ENCODE measurements at regions not wholly inside any gene's neighbourhood (a gene's known extent, or its start where the extent isn't known, plus 50 kb on each side); places are given as distances from the start of the nearest gene placed in this dataset.

- CTCF ChIA-PET = no interaction called here
Measured at GRCh38 chr6:167448378-167448777, 123.5 kb downstream of the TTLL2 start.

DNA sequence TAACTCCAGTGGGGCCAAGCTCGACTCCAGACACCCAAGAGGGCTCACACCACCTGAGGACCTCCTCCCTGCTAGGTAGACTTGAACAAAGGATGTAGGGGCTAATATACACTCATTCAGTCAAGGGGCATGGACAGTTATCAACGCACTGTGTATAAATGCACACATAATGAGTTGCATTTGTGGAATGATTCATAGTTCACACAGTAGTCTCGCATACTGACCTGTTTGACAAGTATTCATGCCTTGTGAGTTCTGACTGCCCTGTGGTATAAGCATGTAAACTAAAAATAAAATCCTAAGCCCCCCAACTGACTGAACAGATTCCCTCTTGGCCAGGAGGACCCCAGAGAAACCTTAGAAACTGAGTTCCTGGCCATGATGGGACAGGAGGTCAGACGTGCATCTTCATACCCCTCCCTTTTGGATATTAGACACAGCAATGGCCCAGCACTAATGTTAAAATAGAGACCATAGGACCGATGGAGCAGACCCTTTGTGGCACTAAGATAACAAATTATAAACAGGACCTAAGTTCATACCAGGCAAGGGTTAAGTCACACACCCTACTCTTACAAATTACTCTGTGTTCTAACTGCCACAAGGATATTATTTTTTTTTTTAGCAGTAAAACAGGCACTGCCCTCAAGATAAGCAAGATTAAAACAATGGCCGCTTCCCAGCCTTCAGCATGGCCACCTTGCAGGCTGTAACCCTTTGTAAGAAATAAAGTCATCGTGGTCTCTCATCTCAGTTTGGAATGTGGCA, 124.4 kb downstream of the TTLL2 start:
- Histone ChIP-seq H3K4me1 (ENCODE audit: insufficient read depth, low read length) (no peaks in the 10 kb centered on the region), H4K20me1 (ENCODE audit: low read length) (no peaks in the 10 kb centered on the region), H3K79me2 (ENCODE audit: low read length) (no peaks in the 10 kb centered on the region), H3K4me3 (ENCODE audit: low read length) (no peak overlapping the region), H3K9me2 (replicated peaks; ENCODE audit: low read length) (no peaks in the 10 kb centered on the region), H3K4me2 (ENCODE audit: low read length) (no peak overlapping the region), H3F3A (ENCODE audit: low read length, unreplicated experiment) (no peaks in the 10 kb centered on the region), H2AFZ (ENCODE audit: low read length) (no peak overlapping the region), H3K27ac (ENCODE audit: low read length) (no peak overlapping the region), H3K9ac (ENCODE audit: low read length) (no peak overlapping the region), H3K27me3 (ENCODE audit: low read length) (peaks cover 10% of the 10 kb centered on the region), H3K36me3 (ENCODE audit: low read depth, low read length) (no peaks in the 10 kb centered on the region), H3K9me3 (ENCODE audit: low read length) (no peaks in the 10 kb centered on the region)
- CTCF ChIA-PET = no interaction called here
- TF ChIP-seq, protein P1, sequence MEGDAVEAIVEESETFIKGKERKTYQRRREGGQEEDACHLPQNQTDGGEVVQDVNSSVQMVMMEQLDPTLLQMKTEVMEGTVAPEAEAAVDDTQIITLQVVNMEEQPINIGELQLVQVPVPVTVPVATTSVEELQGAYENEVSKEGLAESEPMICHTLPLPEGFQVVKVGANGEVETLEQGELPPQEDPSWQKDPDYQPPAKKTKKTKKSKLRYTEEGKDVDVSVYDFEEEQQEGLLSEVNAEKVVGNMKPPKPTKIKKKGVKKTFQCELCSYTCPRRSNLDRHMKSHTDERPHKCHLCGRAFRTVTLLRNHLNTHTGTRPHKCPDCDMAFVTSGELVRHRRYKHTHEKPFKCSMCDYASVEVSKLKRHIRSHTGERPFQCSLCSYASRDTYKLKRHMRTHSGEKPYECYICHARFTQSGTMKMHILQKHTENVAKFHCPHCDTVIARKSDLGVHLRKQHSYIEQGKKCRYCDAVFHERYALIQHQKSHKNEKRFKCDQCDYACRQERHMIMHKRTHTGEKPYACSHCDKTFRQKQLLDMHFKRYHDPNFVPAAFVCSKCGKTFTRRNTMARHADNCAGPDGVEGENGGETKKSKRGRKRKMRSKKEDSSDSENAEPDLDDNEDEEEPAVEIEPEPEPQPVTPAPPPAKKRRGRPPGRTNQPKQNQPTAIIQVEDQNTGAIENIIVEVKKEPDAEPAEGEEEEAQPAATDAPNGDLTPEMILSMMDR (conservative IDR thresholded peaks at IDR 0.05; ENCODE audit: low read depth, low read length) = no peak
- TF ChIP-seq EZH2 (IDR thresholded peaks at IDR 0.05; ENCODE audit: low read length, unreplicated experiment) = no peak
- TF ChIP-seq EZH2phosphoT487 (IDR thresholded peaks at IDR 0.05; ENCODE audit: borderline replicate concordance, low read length) = no peak
- DNase-seq (no peak), ATAC-seq (no peak)
- POLR2A ChIA-PET (ENCODE audit: unreplicated experiment) = no interaction called here
- intact Hi-C loops (cut with micrococcal nuclease) = no loop called here
- BruUV-seq (replicated peaks) = no TSS peak

More at GRCh38 chr6:167448378-167448777, 123.5 kb downstream of the TTLL2 start:
- H3K27me3 ChIP-seq (ENCODE audit: low read length) = peaks cover 14% of the 10 kb centered on the region
- no peaks in the 10 kb centered on the region for H4K20me1 ChIP-seq (ENCODE audit: low read length)
- intact Hi-C loops (cut with micrococcal nuclease) = no loop called here
- H3K9me2 ChIP-seq (replicated peaks; ENCODE audit: low read length) = no peaks in the 10 kb centered on the region
- no peak overlapping the region for H2AFZ ChIP-seq (ENCODE audit: low read length)
- no peak overlapping the region for H3K9ac ChIP-seq (ENCODE audit: low read length)
- no peaks in the 10 kb centered on the region for H3K4me1 ChIP-seq (ENCODE audit: insufficient read depth, low read length)
- no peak overlapping the region for H3K4me2 ChIP-seq (ENCODE audit: low read length)
- no peaks in the 10 kb centered on the region for H3F3A ChIP-seq (ENCODE audit: low read length, unreplicated experiment)
- no peak for DNase-seq
- no TSS peak for BruUV-seq (replicated peaks)
- H3K27ac ChIP-seq (ENCODE audit: low read length) = no peak overlapping the region
- POLR2A ChIA-PET (ENCODE audit: unreplicated experiment) = no interaction called here
- H3K4me3 ChIP-seq (ENCODE audit: low read length) = no peak overlapping the region
- TF ChIP-seq EZH2 (IDR thresholded peaks at IDR 0.05; ENCODE audit: low read length, unreplicated experiment) = no peak
- TF ChIP-seq EZH2phosphoT487 (IDR thresholded peaks at IDR 0.05; ENCODE audit: borderline replicate concordance, low read length) = no peak
- TF ChIP-seq, protein P1 (conservative IDR thresholded peaks at IDR 0.05; ENCODE audit: low read depth, low read length) = no peak
- H3K9me3 ChIP-seq (ENCODE audit: low read length) = no peaks in the 10 kb centered on the region
- no peak for ATAC-seq
- H3K79me2 ChIP-seq (ENCODE audit: low read length) = no peaks in the 10 kb centered on the region
- H3K36me3 ChIP-seq (ENCODE audit: low read depth, low read length) = no peaks in the 10 kb centered on the region

DNA sequence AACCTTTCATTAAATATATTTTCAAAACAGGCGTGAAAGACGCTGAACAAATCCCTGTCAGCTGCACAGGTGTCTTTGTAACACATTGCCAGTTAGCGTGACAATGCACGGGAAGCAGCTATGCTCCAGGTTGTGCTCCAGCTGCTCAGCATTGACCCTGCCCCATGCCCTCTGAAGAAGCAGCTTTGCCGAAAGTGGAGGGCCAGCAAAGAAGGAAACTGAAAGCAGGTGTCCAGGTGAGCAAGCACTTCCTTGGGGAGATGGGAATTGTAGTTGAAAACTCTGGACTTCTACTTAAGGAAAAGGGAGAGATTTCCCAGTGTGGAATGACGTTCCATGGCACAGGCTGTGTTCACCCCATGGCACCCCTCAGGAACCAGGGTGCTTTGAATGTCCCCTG, 125.7 kb downstream of the TTLL2 start:
- DNase-seq = no peak
- no peak overlapping the region for H3K4me2 ChIP-seq (ENCODE audit: low read length)
- H2AFZ ChIP-seq (ENCODE audit: low read length) = no peak overlapping the region
- BruUV-seq (replicated peaks) = no TSS peak
- H3K9me2 ChIP-seq (replicated peaks; ENCODE audit: low read length) = no peaks in the 10 kb centered on the region
- no peak for TF ChIP-seq EZH2 (IDR thresholded peaks at IDR 0.05; ENCODE audit: low read length, unreplicated experiment)
- TF ChIP-seq EZH2phosphoT487 (IDR thresholded peaks at IDR 0.05; ENCODE audit: borderline replicate concordance, low read length) = no peak
- TF ChIP-seq, protein P1 (conservative IDR thresholded peaks at IDR 0.05; ENCODE audit: low read depth, low read length) = no peak
- no peaks in the 10 kb centered on the region; the same call in 1 of the 2 replicates for H3K27me3 ChIP-seq (ENCODE audit: low read length)
- POLR2A ChIA-PET (ENCODE audit: unreplicated experiment) = no interaction called here
- H3K9me3 ChIP-seq (ENCODE audit: low read length) = no peaks in the 10 kb centered on the region
- no peaks in the 10 kb centered on the region for H3F3A ChIP-seq (ENCODE audit: low read length, unreplicated experiment)
- intact Hi-C loops (cut with micrococcal nuclease) = no loop called here
- no peaks in the 10 kb centered on the region for H3K36me3 ChIP-seq (ENCODE audit: low read depth, low read length)
- no peaks in the 10 kb centered on the region for H3K4me1 ChIP-seq (ENCODE audit: insufficient read depth, low read length)
- H3K27ac ChIP-seq (ENCODE audit: low read length) = no peak overlapping the region
- H3K4me3 ChIP-seq (ENCODE audit: low read length) = no peak overlapping the region
- H4K20me1 ChIP-seq (ENCODE audit: low read length) = no peaks in the 10 kb centered on the region
- H3K9ac ChIP-seq (ENCODE audit: low read length) = no peak overlapping the region
- CTCF ChIA-PET = no interaction called here
- no peak for ATAC-seq
- H3K79me2 ChIP-seq (ENCODE audit: low read length) = no peaks in the 10 kb centered on the region
